GM12872 (cell line): ENCODE measurements at regions not wholly inside any gene's neighbourhood (a gene's known extent, or its start where the extent isn't known, plus 50 kb on each side); places are given as distances from the start of the nearest gene placed in this dataset.

ENCODE experiments used
- TF ChIP-seq, protein P1 (sequence below): IDR thresholded peaks from 3 replicates; pipeline ENCODE4 v1.5.1; 2011; ENCODE audit warnings: low read depth, mild to moderate bottlenecking, low read length, moderate library complexity; ENCODE audit not compliant: insufficient read depth

DNA sequence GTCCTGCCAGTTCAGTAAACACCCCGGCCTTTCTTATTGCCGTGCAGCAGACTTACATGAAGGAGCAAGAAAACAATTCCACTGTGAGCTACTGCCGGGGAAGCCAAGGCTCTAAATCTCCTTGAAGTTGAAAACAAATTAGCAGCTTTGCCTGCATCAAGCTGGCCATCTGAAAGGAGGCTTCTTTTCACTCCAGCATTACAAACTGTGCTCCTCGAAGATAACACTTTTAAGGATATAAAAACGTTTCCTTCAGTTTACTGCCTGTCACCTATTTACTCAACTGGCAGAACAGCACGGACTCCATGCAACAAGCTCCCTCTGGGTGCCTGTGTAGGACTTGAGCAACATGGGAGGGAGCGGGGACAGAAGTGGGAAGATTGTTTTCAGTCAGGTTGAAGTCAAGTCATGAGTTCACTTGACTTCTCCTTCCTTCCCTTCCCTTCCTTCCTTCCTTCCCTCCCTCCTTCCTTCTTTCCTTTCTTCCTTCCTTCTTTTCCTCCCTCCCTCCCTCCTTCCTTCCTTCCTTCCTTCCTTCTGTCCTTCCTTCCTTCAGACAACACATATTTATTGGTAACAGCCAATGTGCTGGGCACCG, 67.4 kb downstream of the ZNF608 start:
- TF ChIP-seq, protein P1, sequence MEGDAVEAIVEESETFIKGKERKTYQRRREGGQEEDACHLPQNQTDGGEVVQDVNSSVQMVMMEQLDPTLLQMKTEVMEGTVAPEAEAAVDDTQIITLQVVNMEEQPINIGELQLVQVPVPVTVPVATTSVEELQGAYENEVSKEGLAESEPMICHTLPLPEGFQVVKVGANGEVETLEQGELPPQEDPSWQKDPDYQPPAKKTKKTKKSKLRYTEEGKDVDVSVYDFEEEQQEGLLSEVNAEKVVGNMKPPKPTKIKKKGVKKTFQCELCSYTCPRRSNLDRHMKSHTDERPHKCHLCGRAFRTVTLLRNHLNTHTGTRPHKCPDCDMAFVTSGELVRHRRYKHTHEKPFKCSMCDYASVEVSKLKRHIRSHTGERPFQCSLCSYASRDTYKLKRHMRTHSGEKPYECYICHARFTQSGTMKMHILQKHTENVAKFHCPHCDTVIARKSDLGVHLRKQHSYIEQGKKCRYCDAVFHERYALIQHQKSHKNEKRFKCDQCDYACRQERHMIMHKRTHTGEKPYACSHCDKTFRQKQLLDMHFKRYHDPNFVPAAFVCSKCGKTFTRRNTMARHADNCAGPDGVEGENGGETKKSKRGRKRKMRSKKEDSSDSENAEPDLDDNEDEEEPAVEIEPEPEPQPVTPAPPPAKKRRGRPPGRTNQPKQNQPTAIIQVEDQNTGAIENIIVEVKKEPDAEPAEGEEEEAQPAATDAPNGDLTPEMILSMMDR: no peak

DNA sequence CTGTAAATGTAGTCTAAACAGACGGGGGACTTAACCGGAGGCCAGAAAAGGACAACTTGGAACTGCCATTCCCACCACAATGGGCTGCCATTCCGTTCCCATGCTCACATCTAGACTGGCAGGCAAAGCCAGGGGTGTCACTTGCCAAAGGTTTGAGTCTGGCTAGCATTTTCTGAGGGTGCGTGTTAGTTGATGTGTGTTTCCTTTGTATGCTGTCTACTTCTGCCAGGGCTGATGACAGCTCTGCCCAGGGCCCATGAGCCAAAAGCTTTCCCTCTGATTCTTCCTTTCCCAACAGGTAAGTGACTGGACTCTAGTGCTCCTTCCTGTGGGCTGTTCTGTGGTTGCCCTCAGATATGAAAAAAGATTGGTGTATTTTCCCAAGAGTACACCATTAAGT, 68.0 kb downstream of the ZNF608 start:
- TF ChIP-seq, protein P1: no peak

DNA sequence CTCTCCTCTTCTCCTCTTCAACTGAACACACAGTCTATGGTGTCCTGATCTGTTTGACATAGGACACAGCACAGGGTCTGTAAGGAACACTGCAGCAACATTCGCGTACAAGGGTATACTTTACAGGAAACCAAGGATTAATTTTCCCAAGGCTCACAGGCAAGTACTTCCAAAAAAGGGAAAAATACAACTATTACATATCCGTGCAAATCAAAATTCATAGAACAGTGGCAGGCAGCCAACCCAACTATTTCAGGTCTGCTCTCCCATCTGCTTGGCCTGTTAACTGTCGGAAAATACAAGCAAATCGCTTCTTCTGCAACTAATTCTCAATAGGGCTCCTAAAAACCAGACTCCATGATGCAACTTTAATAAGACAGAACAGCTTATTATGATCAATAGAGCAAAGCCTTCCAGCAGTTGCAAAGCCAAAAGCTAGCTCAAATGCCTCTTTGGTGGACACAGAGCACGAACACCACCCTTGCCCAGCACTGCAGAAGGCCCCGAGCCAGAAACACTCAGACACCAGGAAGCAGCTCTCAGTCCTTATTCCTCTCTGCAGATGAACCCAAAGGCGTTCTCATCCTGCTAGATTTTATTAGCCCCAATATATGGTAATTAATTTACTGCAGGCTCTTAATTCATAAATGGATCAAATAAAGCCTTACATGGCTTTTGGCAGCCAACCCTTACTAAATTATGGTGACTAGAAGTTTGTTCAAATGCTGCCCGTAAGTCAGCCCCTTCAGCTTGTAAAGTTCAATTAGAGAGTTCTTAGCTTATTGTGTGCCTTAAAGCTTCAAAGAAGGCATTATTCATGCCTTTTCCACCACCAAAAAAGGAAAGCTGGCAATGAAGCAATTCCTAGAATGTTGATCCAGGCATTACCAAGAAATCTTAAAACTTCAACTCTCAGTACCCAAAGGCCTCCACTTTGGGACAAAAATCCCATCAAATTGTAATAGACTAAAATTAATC, 68.8 kb downstream of the ZNF608 start:
- TF ChIP-seq, protein P1: no peak

DNA sequence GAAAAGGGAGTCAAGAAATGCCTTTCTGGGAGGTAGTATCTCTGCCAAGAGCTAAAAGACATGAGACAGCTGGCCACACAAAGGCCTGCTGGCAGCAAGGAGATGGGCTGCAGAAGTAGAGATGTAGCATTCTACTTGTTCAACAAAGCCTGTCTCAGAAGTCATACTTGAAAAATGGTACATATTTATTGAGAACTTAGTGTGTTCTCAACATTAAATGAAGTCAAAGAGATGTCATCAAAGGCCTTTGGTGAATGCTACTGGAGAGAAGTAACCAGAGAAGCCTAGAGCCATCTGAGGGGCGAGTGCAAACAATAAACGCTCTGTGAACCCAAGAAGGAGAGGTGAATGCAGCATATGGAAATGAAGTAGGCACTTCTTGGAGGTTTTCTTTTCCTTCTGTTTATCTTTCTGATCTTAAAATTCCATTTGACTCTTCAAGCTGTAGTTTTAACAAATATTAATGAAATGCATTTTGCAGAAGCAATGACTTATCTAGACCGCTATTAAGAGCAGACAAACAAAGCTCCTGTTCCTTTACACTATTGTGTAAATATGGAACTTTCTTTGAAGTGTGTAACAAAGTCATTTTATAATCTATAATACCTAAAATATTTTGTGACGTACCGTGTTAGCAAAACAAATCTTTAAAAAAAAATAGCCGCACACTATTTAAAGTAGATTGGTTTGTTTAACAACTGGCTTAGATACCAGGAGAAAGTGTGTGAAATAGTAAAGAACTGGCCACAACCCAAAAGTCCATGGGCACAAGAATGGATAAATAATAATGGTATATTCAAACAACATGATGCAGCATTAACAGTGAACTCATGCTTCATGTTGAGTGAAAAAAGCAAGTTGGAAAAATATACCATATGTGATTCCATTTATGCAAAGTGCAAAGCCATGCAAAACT, 70.2 kb downstream of the ZNF608 start:
- TF ChIP-seq, protein P1: no peak

DNA sequence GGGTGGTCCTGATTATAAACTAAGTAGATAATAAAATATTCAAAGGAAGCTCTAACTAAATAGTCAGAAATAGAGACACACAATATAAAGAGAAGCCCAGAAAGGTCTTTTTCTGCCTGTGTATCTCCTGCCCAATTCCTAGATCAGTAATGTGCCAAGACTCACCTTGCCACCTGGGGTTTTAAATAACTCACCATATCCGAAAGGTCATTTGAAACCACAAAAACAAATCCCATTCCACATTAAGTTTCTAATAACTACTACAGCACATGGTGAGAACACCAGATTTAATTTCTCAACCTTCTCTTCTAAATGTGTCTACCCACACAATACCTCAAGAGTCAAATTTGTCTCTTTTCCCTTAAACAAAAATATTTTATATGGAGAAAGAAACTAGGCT, 75.2 kb downstream of the ZNF608 start:
- TF ChIP-seq, protein P1: no peak

DNA sequence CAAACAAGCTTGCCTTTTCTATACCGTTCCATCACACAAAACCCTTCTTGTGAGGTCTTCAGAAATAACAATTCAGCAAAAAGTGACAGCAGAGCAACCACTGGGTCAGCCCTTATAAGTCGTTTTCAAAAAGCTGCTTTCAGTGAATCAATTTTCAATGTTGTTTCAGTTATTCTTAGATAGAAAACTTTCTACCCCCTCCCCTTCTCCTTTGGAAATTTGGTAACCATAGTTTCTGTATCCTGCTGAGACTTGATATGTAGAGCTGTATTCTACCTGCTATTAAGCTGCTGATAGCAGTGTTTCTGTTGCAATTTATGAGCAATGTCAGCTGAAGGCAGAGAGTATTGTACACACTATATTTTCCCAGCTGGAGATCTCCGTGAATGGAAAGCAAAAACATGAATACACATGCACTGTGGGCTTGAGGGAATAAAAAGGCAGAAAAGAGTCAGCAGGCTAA, 75.7 kb downstream of the ZNF608 start:
- TF ChIP-seq, protein P1: no peak
